Naive B cell (primary cell): ENCODE measurements at regions not wholly inside any gene's neighbourhood (a gene's known extent, or its start where the extent isn't known, plus 50 kb on each side); places are given as distances from the start of the nearest gene placed in this dataset.

Source experiments
- ATAC-seq, 2 donors: fragments of 150-1000 bp; cut with Tn5 transposase; 2 replicates each; pipeline ENCODE4 v1.10.0; 2021; ENCODE audit warnings: low read depth in 2 of 2, mild to moderate bottlenecking in 2 of 2, moderate library complexity in 2 of 2
- DNase-seq: peaks from one replicate; pipeline ENCODE4 v3.0.0; 2022
- H3K27ac Mint-ChIP-seq, 6 donors: one replicate each; pipeline ENCODE4 v1.8.0; 2020 to 2022; ENCODE audit warnings: mild to moderate bottlenecking in 6 of 6, mixed read lengths in 6 of 6, moderate library complexity in 5 of 6, inconsistent platforms in 2 of 6
- H3K27me3 Mint-ChIP-seq, 3 donors: one replicate each; pipeline ENCODE4 v1.8.0; 2021 to 2022; ENCODE audit warnings: mixed read lengths in 3 of 3, mild to moderate bottlenecking in 1 of 3
- H3K36me3 Mint-ChIP-seq, 2 donors: one replicate each; pipeline ENCODE4 v1.8.0; 2020 to 2022; ENCODE audit warnings: mixed read lengths in 2 of 2, inconsistent platforms in 1 of 2, mild to moderate bottlenecking in 1 of 2
- H3K4me1 Mint-ChIP-seq, 3 donors: one replicate each; pipeline ENCODE4 v1.8.0; 2020 to 2022; ENCODE audit warnings: mixed read lengths in 3 of 3, inconsistent platforms in 1 of 3, mild to moderate bottlenecking in 1 of 3, moderate library complexity in 1 of 3
- H3K4me3 Mint-ChIP-seq, 8 donors: one replicate each; pipeline ENCODE4 v1.8.0; 2020 to 2022; ENCODE audit warnings: mild to moderate bottlenecking in 8 of 8, mixed read lengths in 8 of 8, moderate library complexity in 8 of 8, inconsistent platforms in 2 of 8
- H3K9me3 Mint-ChIP-seq, 7 donors: one replicate each; pipeline ENCODE4 v1.8.0; 2020 to 2022; ENCODE audit warnings: mixed read lengths in 7 of 7, mild to moderate bottlenecking in 5 of 7, inconsistent platforms in 2 of 7, moderate library complexity in 1 of 7

GRCh38 chr18:39424261-39424660 lies 1858.7 kb upstream of the CELF4 start:
- DNase-seq (no peak), ATAC-seq (no peak)
- H3K36me3 Mint-ChIP-seq, result no peaks in the 10 kb centered on the region
- no peaks in the 10 kb centered on the region for H3K27me3 Mint-ChIP-seq
- H3K4me3 Mint-ChIP-seq, result no peak overlapping the region
- peaks cover 0 to 12% (median 4%) of the 10 kb centered on the region in 7 donors for H3K9me3 Mint-ChIP-seq
- no peak overlapping the region for H3K27ac Mint-ChIP-seq
- H3K4me1 Mint-ChIP-seq, result no peaks in the 10 kb centered on the region

- Mint-ChIP-seq H3K9me3 (peaks cover 0 to 9% (median 0%) of the 10 kb centered on the region in 7 donors), H3K4me3 (no peak overlapping the region), H3K27me3 (no peaks in the 10 kb centered on the region), H3K4me1 (no peaks in the 10 kb centered on the region), H3K36me3 (no peaks in the 10 kb centered on the region), H3K27ac (no peak overlapping the region)
- ATAC-seq (no peak), DNase-seq (no peak)
These were observed 1855.7 kb upstream of the CELF4 start for GRCh38 chr18:39421276-39421675.

GRCh38 chr18:39419315-39419714 lies 1853.7 kb upstream of the CELF4 start:
- Mint-ChIP-seq H3K4me3 (no peak overlapping the region), H3K9me3 (peaks cover 0 to 5% (median 0%) of the 10 kb centered on the region in 7 donors), H3K36me3 (no peaks in the 10 kb centered on the region), H3K27ac (no peak overlapping the region), H3K27me3 (no peaks in the 10 kb centered on the region), H3K4me1 (no peaks in the 10 kb centered on the region)
- ATAC-seq, result no peak
- no peak for DNase-seq

- H3K27me3 Mint-ChIP-seq, result no peaks in the 10 kb centered on the region
- no peak for ATAC-seq
These were observed 1849.9 kb upstream of the CELF4 start for GRCh38 chr18:39415471-39415870.

GRCh38 chr18:39414009-39414700 lies 1848.6 kb upstream of the CELF4 start:
- peaks cover 0 to 4% (median 0%) of the 10 kb centered on the region in 7 donors for H3K9me3 Mint-ChIP-seq
- ATAC-seq (no peak), DNase-seq (no peak)
- no peak overlapping the region for H3K4me3 Mint-ChIP-seq
- H3K27ac Mint-ChIP-seq, result no peak overlapping the region
- no peaks in the 10 kb centered on the region for H3K36me3 Mint-ChIP-seq
- H3K4me1 Mint-ChIP-seq, result no peaks in the 10 kb centered on the region
- no peaks in the 10 kb centered on the region for H3K27me3 Mint-ChIP-seq

More at GRCh38 chr18:39415471-39415870, 1849.9 kb upstream of the CELF4 start:
- H3K27ac Mint-ChIP-seq, result no peak overlapping the region
- no peak for DNase-seq
- H3K36me3 Mint-ChIP-seq, result no peaks in the 10 kb centered on the region
- H3K4me1 Mint-ChIP-seq, result no peaks in the 10 kb centered on the region
- H3K4me3 Mint-ChIP-seq, result no peak overlapping the region
- peaks cover 0 to 4% (median 0%) of the 10 kb centered on the region in 7 donors for H3K9me3 Mint-ChIP-seq

GRCh38 chr18:39406941-39407340 lies 1841.3 kb upstream of the CELF4 start:
- Mint-ChIP-seq H3K27me3 (no peaks in the 10 kb centered on the region), H3K27ac (no peak overlapping the region), H3K4me1 (no peaks in the 10 kb centered on the region), H3K9me3 (peaks cover 0 to 4% (median 0%) of the 10 kb centered on the region in 7 donors), H3K4me3 (no peak overlapping the region), H3K36me3 (no peaks in the 10 kb centered on the region)
- no peak for ATAC-seq
- DNase-seq, result no peak

GRCh38 chr18:39403121-39403520 lies 1837.5 kb upstream of the CELF4 start:
- no peak overlapping the region for H3K27ac Mint-ChIP-seq
- no peak for ATAC-seq
- H3K36me3 Mint-ChIP-seq, result no peaks in the 10 kb centered on the region
- H3K4me1 Mint-ChIP-seq, result no peaks in the 10 kb centered on the region
- no peaks in the 10 kb centered on the region for H3K27me3 Mint-ChIP-seq
- no peak for DNase-seq
- H3K9me3 Mint-ChIP-seq, result peaks cover 0 to 4% (median 0%) of the 10 kb centered on the region in 7 donors
- no peak overlapping the region for H3K4me3 Mint-ChIP-seq

- no peaks in the 10 kb centered on the region for H3K27me3 Mint-ChIP-seq
- H3K4me3 Mint-ChIP-seq, result no peak overlapping the region
- H3K36me3 Mint-ChIP-seq, result no peaks in the 10 kb centered on the region
- DNase-seq (no peak), ATAC-seq (no peak)
- H3K4me1 Mint-ChIP-seq, result no peaks in the 10 kb centered on the region
- peaks cover 3 to 9% (median 7%) of the 10 kb centered on the region in 7 donors for H3K9me3 Mint-ChIP-seq
- no peak overlapping the region for H3K27ac Mint-ChIP-seq
These were observed 1834.1 kb upstream of the CELF4 start for GRCh38 chr18:39399662-39400061.

- no peaks in the 10 kb centered on the region for H3K27me3 Mint-ChIP-seq
- no peaks in the 10 kb centered on the region for H3K36me3 Mint-ChIP-seq
- H3K9me3 Mint-ChIP-seq, result peaks cover 11 to 31% (median 18%) of the 10 kb centered on the region in 7 donors
- DNase-seq, result no peak
- H3K4me1 Mint-ChIP-seq, result no peaks in the 10 kb centered on the region
- H3K27ac Mint-ChIP-seq, result no peak overlapping the region
- no peak overlapping the region for H3K4me3 Mint-ChIP-seq
- no peak for ATAC-seq
These were observed 1830.6 kb upstream of the CELF4 start for GRCh38 chr18:39396168-39396567.

- H3K36me3 Mint-ChIP-seq, result no peaks in the 10 kb centered on the region
- no peaks in the 10 kb centered on the region for H3K4me1 Mint-ChIP-seq
- no peak for ATAC-seq
- no peak overlapping the region for H3K4me3 Mint-ChIP-seq
- no peak for DNase-seq
- H3K27ac Mint-ChIP-seq, result no peak overlapping the region
- H3K27me3 Mint-ChIP-seq, result no peaks in the 10 kb centered on the region
- H3K9me3 Mint-ChIP-seq, result peaks cover 12 to 31% (median 15%) of the 10 kb centered on the region in 7 donors
These were observed 1824.3 kb upstream of the CELF4 start for GRCh38 chr18:39389800-39390379.

GRCh38 chr18:39380866-39381265 lies 1815.3 kb upstream of the CELF4 start:
- DNase-seq (no peak), ATAC-seq (no peak)
- Mint-ChIP-seq H3K9me3 (no peaks in the 10 kb centered on the region), H3K36me3 (no peaks in the 10 kb centered on the region), H3K27ac (no peak overlapping the region), H3K27me3 (no peaks in the 10 kb centered on the region), H3K4me1 (no peaks in the 10 kb centered on the region), H3K4me3 (no peak overlapping the region)

- Mint-ChIP-seq H3K4me1 (no peaks in the 10 kb centered on the region), H3K27me3 (no peaks in the 10 kb centered on the region)
These were observed 1814.7 kb upstream of the CELF4 start for GRCh38 chr18:39380186-39380725.

GRCh38 chr18:39375066-39375465 lies 1809.5 kb upstream of the CELF4 start:
- Mint-ChIP-seq H3K4me3 (no peak overlapping the region), H3K36me3 (no peaks in the 10 kb centered on the region), H3K4me1 (no peaks in the 10 kb centered on the region), H3K27me3 (no peaks in the 10 kb centered on the region), H3K9me3 (peaks cover 0 to 7% (median 4%) of the 10 kb centered on the region in 7 donors), H3K27ac (no peak overlapping the region)
- no peak for DNase-seq
- ATAC-seq, result no peak

More at GRCh38 chr18:39380186-39380725, 1814.7 kb upstream of the CELF4 start:
- no peak overlapping the region for H3K4me3 Mint-ChIP-seq
- no peaks in the 10 kb centered on the region for H3K36me3 Mint-ChIP-seq
- no peak overlapping the region for H3K27ac Mint-ChIP-seq
- DNase-seq (no peak), ATAC-seq (no peak)
- no peaks in the 10 kb centered on the region for H3K9me3 Mint-ChIP-seq

- no peak overlapping the region for H3K27ac Mint-ChIP-seq
- ATAC-seq (no peak), DNase-seq (no peak)
- no peaks in the 10 kb centered on the region for H3K4me1 Mint-ChIP-seq
- peaks cover 0 to 8% (median 5%) of the 10 kb centered on the region in 7 donors for H3K9me3 Mint-ChIP-seq
- no peaks in the 10 kb centered on the region for H3K27me3 Mint-ChIP-seq
- no peaks in the 10 kb centered on the region for H3K36me3 Mint-ChIP-seq
- H3K4me3 Mint-ChIP-seq, result no peak overlapping the region
These were observed 1806.4 kb upstream of the CELF4 start for GRCh38 chr18:39371996-39372395.
